ENCODE measurements at regions not wholly inside any gene's neighbourhood (a gene's known extent, or its start where the extent isn't known, plus 50 kb on each side); places are given as distances from the start of the nearest gene placed in this dataset.

GRCh38 chr1:30579580-30579979 is 143.8 kb downstream of the MATN1 start:
- TF ChIP-seq CTCF (IDR thresholded peaks at IDR 0.05) (no peak), POLR2A (IDR thresholded peaks at IDR 0.05) (no peak), EP300 (IDR thresholded peaks at IDR 0.05) (no peak)
